ENCODE measurements at regions not wholly inside any gene's neighbourhood (a gene's known extent, or its start where the extent isn't known, plus 50 kb on each side); places are given as distances from the start of the nearest gene placed in this dataset.

DNA sequence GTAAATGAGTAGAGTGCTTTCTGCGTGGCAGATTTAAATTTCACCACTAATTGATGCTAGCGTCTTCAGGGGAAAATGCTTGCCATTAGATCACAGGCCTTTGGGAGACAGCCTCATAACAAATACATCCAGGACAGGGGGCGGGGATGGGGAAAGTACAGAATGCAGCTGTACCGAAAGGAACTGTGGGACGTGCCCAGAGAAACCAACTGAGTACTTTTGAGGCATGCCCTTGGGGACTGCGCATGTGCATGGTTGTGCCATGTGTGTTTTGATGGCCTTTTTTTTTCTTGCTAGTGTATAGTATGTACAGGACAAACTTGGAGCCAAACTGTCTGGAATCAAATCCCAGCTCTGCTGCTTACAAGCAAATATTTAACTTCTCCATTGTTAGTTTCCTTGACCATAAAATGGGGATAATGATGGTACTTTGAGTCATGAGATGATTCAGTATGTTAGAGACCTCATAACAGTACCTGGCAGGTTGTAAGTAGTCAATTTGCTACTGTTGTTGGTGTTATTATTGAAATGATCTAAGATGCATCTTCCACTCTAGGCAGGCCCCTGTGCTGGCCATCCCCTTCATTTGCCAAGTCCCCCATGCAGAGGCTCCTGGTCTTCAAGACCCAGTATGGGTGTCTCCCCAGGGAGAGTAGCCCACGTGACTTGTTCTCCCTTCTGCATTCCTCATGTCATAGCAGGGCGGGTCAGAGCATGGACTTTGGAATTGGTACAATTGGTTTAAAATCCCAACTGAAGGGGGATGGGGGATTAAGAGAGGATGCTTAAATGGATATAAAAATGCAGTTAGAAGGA is 68.3 kb upstream of the NPAS1 start (continued):
- no peak for TF ChIP-seq TCF4 (CRISPR knock-in tag; IDR thresholded peaks at IDR 0.05; ENCODE audit: borderline replicate concordance)

DNA sequence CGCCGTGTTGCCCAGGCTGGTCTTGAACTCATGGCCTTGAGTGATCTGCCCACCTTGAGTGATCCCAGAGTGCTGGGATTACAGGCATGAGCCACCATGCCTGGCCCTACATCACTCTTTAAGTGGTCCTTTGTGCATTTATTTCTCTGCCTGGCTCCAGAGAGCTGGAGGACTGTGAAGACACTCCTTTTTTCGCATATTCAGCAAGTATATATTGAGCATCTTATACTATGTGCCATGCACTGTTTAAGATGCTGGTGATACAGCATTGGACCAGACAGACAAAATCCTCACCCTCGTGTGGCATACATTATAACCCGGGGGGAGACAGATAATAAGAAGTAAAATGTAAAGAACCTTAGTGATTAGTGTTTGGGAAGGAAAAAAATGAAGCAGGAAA is 66.8 kb upstream of the NPAS1 start:
- no peak for ATAC-seq
- TF ChIP-seq SNAI2 (CRISPR knock-in tag; IDR thresholded peaks at IDR 0.05) (no peak), PATZ1 (CRISPR knock-in tag; IDR thresholded peaks at IDR 0.05; ENCODE audit: borderline replicate concordance) (no peak), PPARA (CRISPR knock-in tag; IDR thresholded peaks at IDR 0.05; ENCODE audit: borderline replicate concordance) (no peak), ZNF8 (CRISPR knock-in tag; IDR thresholded peaks at IDR 0.05) (no peak), ZNF565 (CRISPR knock-in tag; conservative IDR thresholded peaks at IDR 0.05; ENCODE audit: low read depth) (no peak), ISL1 (CRISPR knock-in tag; IDR thresholded peaks at IDR 0.05) (no peak), BACH2 (CRISPR knock-in tag; IDR thresholded peaks at IDR 0.05; ENCODE audit: borderline replicate concordance) (no peak), ESRRG (CRISPR knock-in tag; IDR thresholded peaks at IDR 0.05) (no peak), TOX (CRISPR knock-in tag; IDR thresholded peaks at IDR 0.05; ENCODE audit: borderline replicate concordance) (no peak), RARB (CRISPR knock-in tag; IDR thresholded peaks at IDR 0.05) (no peak), ZNF70 (CRISPR knock-in tag; IDR thresholded peaks at IDR 0.05) (no peak), CREB5 (CRISPR knock-in tag; IDR thresholded peaks at IDR 0.05; ENCODE audit: low read depth) (no peak), ZFP30 (CRISPR knock-in tag; IDR thresholded peaks at IDR 0.05) (no peak)
- TF ChIP-seq, protein P1, sequence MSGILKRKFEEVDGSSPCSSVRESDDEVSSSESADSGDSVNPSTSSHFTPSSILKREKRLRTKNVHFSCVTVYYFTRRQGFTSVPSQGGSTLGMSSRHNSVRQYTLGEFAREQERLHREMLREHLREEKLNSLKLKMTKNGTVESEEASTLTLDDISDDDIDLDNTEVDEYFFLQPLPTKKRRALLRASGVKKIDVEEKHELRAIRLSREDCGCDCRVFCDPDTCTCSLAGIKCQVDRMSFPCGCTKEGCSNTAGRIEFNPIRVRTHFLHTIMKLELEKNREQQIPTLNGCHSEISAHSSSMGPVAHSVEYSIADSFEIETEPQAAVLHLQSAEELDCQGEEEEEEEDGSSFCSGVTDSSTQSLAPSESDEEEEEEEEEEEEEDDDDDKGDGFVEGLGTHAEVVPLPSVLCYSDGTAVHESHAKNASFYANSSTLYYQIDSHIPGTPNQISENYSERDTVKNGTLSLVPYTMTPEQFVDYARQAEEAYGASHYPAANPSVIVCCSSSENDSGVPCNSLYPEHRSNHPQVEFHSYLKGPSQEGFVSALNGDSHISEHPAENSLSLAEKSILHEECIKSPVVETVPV (CRISPR knock-in tag; IDR thresholded peaks at IDR 0.05), result no peak

- TF ChIP-seq ZNF565 (CRISPR knock-in tag; conservative IDR thresholded peaks at IDR 0.05; ENCODE audit: low read depth), result no peak
- ATAC-seq, result no peak
Measured at GRCh38 chr19:46953955-46954501, 65.6 kb upstream of the NPAS1 start.

DNA sequence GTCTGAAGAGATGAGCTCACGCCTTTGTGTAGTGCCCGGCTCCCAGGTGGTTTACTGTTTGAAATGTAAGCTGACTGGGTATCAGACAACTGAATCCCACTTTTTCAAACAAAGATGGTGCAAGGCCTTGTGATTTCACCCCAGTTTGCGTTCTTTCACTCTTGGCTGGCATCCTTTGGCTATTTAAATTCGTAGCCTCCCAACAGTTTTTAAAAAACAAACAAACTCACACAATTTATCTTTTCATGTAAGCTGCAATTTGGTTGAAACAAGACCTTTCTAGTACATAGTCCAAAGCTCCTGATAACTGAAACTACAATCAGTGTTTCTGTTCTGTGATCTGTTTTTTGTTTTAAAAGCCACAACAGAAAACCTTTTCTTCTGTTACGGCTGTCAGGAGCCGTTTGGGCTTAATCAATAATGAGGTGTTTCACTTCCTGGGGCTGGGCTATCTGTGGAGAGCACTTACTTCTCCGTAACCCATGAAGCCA is 65.1 kb upstream of the NPAS1 start:
- TF ChIP-seq ARNTL (CRISPR knock-in tag; IDR thresholded peaks at IDR 0.05; ENCODE audit: borderline replicate concordance, low read depth), result no peak
- TF ChIP-seq ZNF8 (CRISPR knock-in tag; IDR thresholded peaks at IDR 0.05), result no peak
- no peak for TF ChIP-seq TCF4 (CRISPR knock-in tag; IDR thresholded peaks at IDR 0.05; ENCODE audit: borderline replicate concordance)
- TF ChIP-seq ISL1 (CRISPR knock-in tag; IDR thresholded peaks at IDR 0.05), result no peak
- TF ChIP-seq TOX (CRISPR knock-in tag; IDR thresholded peaks at IDR 0.05; ENCODE audit: borderline replicate concordance), result no peak
- no peak for TF ChIP-seq ZNF70 (CRISPR knock-in tag; IDR thresholded peaks at IDR 0.05)
- TF ChIP-seq PPARA (CRISPR knock-in tag; IDR thresholded peaks at IDR 0.05; ENCODE audit: borderline replicate concordance), result no peak
- TF ChIP-seq TSHZ2 (CRISPR knock-in tag; IDR thresholded peaks at IDR 0.05), result no peak
- TF ChIP-seq ZNF565 (CRISPR knock-in tag; conservative IDR thresholded peaks at IDR 0.05; ENCODE audit: low read depth), result no peak
- TF ChIP-seq ZC3H10 (CRISPR knock-in tag; IDR thresholded peaks at IDR 0.05), result no peak
- TF ChIP-seq ZFP3 (CRISPR knock-in tag; IDR thresholded peaks at IDR 0.05), result no peak
- TF ChIP-seq CSDC2 (CRISPR knock-in tag; IDR thresholded peaks at IDR 0.05), result no peak
- no peak for TF ChIP-seq GLIS3 (CRISPR knock-in tag; IDR thresholded peaks at IDR 0.05)
- TF ChIP-seq, protein P1 (CRISPR knock-in tag; IDR thresholded peaks at IDR 0.05), result no peak
- TF ChIP-seq CREB5 (CRISPR knock-in tag; IDR thresholded peaks at IDR 0.05; ENCODE audit: low read depth), result no peak
- TF ChIP-seq, protein P2, sequence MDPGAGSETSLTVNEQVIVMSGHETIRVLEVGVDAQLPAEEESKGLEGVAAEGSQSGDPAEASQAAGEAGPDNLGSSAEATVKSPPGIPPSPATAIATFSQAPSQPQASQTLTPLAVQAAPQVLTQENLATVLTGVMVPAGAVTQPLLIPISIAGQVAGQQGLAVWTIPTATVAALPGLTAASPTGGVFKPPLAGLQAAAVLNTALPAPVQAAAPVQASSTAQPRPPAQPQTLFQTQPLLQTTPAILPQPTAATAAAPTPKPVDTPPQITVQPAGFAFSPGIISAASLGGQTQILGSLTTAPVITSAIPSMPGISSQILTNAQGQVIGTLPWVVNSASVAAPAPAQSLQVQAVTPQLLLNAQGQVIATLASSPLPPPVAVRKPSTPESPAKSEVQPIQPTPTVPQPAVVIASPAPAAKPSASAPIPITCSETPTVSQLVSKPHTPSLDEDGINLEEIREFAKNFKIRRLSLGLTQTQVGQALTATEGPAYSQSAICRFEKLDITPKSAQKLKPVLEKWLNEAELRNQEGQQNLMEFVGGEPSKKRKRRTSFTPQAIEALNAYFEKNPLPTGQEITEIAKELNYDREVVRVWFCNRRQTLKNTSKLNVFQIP (CRISPR knock-in tag; IDR thresholded peaks at IDR 0.05; ENCODE audit: borderline replicate concordance, low read depth), result no peak
- TF ChIP-seq RARB (CRISPR knock-in tag; IDR thresholded peaks at IDR 0.05), result no peak
- TF ChIP-seq ESRRG (CRISPR knock-in tag; IDR thresholded peaks at IDR 0.05), result no peak
- TF ChIP-seq SNAI2 (CRISPR knock-in tag; IDR thresholded peaks at IDR 0.05), result no peak
- ATAC-seq, result no peak; the same call in 2 of the 3 replicates
